T-helper 2 cell treated with Interferon-gamma antibody and Interleukin-4, amounts not matched to agents 100 ng/mL and 5 ng/mL, for 36 hours (primary cell): ENCODE measurements at regions not wholly inside any gene's neighbourhood (a gene's known extent, or its start where the extent isn't known, plus 50 kb on each side); places are given as distances from the start of the nearest gene placed in this dataset.

Experiments
- intact Hi-C: fragments of 100-400 bp; cut with micrococcal nuclease; formaldehyde crosslinking; loops from one replicate; pipeline ENCODE4 v1.15.1; 2023

GRCh38 chr10:10845185-10845584, 172.5 kb upstream of the CELF2 start:
- intact Hi-C loops, result no loop called here

- intact Hi-C loops, result no loop called here
Observed at GRCh38 chr10:10845826-10846503, 171.7 kb upstream of the CELF2 start.

DNA sequence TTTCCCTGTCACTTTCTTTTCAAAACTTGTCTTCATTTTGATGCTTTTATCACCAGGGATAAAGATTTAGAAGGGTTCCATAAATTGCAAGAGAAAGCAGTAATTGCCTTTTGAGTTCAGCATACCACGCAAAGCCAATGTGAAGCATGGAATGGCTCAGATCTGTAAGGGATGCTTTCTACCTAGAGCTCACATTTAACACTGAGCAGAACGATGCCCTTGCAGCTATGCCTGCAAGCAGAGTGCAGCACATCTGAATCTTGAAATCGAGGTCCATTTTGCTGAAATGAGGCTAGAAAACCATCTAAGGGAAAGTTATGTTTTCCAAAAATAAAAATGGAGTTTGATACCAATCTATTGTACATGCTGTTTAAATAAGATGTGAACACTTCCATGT, 171.2 kb upstream of the CELF2 start:
- intact Hi-C loops, result no loop called here

- intact Hi-C loops, result no loop called here
Observed at GRCh38 chr10:10847387-10847786, 170.3 kb upstream of the CELF2 start.

GRCh38 chr10:10848488-10849111, 169.1 kb upstream of the CELF2 start:
- intact Hi-C loops, result no loop called here

DNA sequence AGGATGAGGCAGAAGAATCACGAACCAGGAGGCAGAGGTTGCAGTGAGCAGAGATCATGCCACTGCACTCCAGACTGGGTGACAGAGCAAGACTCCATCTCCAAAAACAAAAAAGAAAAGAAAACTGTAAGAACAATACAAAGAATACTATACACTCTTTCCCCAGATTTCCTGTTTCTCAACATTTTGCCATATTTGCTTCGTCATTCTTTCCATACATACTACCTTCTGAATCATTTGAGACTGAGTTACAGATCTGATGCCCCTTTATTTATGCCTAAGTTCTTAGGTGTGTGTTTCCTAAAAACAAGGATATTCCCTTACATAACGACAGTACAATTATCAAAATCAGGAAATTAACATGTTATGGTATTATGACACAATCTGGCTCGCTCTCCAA, 168.4 kb upstream of the CELF2 start:
- intact Hi-C loops, result no loop called here

- intact Hi-C loops, result no loop called here
Observed at GRCh38 chr10:10850214-10850613, 167.5 kb upstream of the CELF2 start.

DNA sequence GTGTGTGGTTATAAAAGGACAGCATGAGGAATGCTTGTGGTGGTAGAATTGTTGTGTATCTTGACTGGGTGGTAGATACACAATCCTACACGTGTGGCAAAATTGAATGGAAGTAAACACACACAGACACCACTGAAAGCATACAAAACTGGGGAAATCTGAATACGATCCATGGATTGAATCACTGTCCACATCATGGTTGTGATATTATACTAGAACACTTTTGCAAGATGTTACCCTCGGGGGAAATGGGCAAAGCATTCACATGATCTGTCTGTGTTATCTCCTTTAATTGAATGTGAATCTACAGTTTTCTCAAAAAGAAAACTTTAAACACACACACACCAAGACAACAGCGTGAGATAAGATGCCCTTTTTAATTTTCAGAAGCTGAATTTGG, 165.2 kb upstream of the CELF2 start:
- intact Hi-C loops, result no loop called here

DNA sequence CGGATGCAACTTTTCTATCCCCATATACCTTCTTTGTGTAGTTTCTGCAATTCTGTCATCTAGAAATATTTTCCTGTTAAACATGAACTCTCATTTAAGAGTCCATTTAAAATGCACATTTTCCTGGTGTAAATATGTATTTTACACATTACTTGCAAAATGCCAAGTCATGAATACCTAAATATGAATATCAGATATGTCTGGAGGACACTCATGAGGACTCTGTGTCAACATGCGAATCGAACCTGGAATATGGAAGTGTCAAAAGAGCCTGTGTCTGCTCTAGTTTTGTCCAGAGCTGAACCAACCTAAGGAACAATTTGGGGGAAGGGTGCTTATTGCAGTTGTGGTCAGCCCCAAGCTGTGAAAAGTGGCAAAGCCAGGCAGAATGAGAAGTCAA, 163.7 kb upstream of the CELF2 start:
- intact Hi-C loops, result no loop called here

DNA sequence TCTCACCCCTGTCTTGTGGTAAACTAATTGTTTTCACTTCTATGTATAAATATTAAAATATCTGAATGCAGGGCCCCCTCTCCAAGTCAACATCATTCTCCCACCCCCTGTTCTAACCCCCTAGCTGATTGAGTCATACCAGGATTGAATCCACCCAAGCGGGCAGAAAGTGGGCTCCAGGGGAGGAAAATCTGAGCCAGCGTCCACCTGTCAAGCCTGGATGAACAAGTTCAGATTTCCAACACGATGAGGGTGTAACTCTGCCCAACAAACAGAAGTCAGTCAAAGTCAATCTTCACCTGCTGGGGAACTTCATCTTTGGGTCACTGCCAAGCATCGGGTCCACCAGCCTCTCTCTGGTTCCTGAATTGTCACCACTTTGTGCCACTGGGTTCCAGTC, 162.9 kb upstream of the CELF2 start:
- intact Hi-C loops, result no loop called here

DNA sequence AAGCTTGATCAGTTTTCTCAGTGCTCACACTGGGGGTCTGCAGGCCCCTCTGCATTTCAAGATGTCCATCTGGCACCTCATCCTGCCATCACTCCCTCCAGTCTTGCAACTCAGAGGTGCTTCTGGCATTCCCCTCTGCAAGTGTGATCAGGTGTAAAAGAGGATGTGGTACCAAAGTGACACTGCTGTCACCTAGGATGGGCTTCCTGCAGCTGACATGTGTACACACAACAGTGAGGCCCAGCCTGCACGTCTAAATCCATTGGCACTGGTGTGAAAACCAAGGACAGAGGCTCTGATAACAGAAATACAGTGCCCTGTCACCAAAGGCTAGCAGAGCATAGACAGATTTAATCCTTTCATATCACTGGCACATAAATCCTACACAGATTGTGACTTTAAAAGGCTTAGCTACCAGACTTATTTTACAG, 162.5 kb upstream of the CELF2 start:
- intact Hi-C loops, result no loop called here

- intact Hi-C loops, result no loop called here
Observed at GRCh38 chr10:10860455-10860976, 157.2 kb upstream of the CELF2 start.

DNA sequence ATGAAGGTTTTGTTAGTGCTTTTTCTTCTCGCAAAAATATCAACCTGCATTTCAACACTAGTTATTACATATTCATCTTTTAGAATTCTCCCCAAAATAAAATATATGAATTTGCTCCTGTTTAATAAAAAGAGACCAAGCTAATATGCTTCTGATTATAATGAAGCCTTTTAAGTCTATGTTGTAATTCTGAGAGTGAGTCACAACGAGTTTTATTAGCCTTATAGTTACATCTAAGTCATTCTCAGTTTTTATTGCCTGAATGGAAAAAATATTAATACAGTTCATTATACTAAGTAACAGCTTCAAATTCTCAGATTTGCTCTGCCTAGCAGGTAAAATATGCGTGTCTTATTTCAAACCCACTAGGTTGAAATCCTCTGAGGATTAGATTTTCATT, 152.4 kb upstream of the CELF2 start:
- intact Hi-C loops, result no loop called here

DNA sequence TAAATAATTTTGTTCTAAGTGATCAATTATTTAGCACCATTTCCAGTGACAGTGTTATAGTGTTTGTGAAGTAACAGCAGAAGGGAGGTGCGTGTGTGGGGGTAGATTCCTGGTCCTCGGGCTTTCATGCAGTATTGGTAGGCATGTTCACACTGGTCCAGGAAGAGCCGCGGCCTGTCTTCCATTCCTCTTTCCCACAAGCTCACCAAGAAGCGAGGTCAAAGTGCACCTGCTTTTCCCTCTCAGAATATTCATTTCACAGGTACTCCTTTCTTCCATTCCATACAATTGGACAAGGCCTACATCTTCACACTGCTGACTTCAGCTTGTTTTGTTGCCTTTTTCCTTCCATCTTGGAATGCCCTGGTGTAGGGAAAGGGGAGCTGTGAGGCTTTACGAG, 151.8 kb upstream of the CELF2 start:
- intact Hi-C loops, result no loop called here

DNA sequence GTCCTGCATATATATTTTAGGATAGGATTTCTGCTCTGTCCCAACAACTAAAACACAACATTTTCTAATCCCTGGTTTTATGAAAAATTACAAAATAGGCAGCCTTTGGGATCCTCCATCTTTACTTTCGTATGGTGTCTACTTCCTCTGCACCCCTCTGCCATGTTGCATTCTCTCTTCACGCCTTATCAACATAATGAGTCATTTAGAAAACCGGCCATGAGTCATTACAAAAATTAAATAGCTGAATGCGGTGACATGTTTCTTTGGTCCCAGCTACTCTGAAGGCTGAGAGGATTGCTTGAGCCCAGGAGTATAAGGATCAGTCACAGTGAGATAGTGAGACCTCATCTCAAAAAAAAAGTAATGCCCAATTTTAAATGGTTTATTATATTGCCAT, 148.1 kb upstream of the CELF2 start:
- intact Hi-C loops, result no loop called here

DNA sequence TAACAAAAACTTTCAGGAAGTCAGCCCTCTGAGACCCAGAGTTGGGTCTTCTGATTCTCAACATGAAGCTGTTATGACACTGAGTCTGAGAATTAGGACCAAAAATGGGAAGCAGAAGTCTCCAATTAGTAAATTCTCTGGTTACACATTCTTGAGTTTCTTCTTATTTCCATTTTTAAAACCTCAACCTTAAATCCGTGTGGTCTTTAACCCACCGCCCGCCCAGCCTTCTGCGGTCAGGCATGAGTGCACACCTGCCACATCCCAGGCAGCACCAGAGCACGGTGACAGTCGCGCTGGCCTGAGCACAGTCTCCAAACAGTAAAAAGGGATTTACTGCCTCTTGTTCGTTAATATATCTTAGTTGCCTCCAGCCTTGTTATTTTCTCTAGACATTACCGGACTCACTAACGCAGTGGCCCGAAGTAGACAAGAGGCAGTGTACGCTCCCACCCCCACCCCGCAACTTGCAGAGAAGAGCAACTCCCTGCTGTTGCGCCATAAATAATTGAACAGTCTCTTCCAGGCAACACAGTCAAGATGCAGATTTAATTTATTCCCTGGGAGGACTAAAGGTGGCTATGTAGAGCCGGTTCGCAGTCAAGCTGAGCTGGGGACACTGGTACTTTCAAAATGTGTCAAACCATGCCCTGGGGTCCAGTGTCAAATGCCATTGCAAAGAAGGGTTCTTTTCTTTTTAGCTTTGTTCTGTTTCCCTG, 147.0 kb upstream of the CELF2 start:
- intact Hi-C loops, result no loop called here

GRCh38 chr10:10871352-10871751, 146.3 kb upstream of the CELF2 start:
- intact Hi-C loops, result no loop called here

- intact Hi-C loops, result no loop called here
Observed at GRCh38 chr10:10872035-10872673, 145.5 kb upstream of the CELF2 start.

GRCh38 chr10:10872764-10873163, 144.9 kb upstream of the CELF2 start:
- intact Hi-C loops, result no loop called here

DNA sequence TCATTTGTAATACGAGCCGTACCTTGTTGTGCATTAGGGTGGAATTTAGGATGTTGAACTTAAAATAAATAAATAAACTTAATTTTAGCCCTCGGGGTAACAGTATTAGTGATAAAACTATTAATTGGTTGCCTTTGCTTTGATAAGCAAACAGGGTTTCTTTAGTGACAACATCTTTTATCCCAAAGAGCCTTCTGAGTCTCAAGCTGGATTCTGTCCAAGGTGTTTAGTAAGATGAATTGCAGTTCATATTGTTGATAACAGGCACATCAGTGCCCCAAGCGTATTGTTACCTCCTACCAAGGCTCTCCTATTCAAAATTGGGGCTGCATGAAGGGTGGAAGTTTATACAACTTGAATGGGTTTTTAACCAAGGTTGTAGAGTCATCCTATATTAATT, 144.4 kb upstream of the CELF2 start:
- intact Hi-C loops, result no loop called here

DNA sequence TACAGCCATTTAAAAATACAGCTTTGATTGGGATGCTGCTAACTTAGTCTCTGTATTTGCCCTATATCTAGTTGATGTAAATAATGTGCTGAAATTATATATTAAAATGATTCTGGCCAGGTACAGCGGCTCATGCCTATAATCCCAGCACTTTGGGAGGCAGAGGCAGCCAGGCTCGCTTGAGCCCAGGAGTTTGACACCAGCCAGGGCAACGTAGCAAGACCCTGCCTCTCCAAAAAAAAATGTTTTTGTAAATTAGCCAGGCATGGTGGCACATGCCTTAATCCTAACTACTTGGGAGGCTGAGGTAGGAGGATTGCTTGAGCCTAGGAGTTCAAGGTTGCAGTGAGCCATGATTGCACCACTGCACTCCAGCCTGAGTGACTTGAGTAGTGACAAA, 143.8 kb upstream of the CELF2 start:
- intact Hi-C loops, result no loop called here

- intact Hi-C loops, result no loop called here
Observed at GRCh38 chr10:10878963-10879362, 138.7 kb upstream of the CELF2 start.
